NCI-H1436 treated with DMSO at 0.1 percent for 48 hours (cell line): ENCODE measurements at regions not wholly inside any gene's neighbourhood (a gene's known extent, or its start where the extent isn't known, plus 50 kb on each side); places are given as distances from the start of the nearest gene placed in this dataset.
"Not testable (repeated sequence)": the region's sequence is repeated elsewhere in the genome, so short reads cannot be mapped to it uniquely, and the experiment has no call there.

Experiments
- DNase-seq: peaks from one replicate; lab custom pipeline; 2025; lab: John Stamatoyannopoulos, UW

DNA sequence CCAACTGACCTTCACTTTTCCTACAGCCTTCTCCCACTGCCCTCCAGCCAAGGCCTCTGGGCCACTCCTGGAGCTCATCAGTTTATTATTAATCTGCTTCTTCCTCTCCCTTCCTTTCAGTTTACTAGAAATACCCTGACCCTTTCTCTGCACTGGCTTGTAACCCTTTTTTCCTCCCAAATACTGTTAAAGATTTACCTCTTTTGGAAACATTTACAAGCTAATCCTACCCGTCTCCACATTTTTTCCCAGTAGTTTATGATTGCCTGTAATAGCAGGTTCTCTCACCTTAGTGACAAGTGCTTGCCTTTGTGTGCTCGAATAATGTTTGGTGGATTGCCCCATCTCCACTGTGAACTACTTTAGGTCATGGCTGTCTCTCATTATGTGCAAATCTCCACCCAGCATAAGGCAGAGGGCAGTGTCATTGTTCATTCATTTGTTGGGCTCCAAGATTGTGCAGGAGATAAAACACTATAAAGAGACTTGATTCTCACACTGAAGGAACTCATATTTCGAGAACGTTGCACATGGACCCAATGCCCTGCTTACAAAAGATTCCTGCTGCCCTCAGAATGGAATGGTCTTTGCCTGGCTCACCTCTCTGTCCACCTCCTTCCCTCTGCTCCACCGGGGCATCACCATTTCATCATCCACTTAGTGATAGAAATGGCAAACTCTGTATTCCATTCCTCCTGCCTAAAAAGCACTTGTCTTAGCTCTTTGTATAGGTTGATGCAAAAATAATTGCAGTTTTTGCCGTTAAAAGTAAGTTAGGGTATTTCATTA lies 491.1 kb downstream of the UTRN start:
- no peak for DNase-seq

DNA sequence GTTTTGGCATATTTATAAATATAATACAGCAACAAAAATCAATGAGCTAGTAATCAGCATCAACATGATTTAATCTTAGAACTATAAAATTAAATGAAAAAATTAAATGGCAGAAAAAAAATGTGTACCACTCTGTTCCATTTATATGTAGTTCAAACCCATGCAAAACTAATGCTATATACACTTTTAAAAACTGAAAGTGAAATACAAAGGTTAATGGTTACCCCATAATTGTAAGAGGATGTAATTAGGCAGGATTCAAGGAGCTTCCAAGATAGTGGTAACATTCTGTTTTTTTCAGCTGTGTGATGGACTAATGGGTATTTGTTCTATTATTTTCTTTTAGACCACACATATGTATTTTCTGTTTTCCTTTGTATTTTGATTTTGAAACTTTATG lies 492.1 kb downstream of the UTRN start:
- no peak for DNase-seq

DNA sequence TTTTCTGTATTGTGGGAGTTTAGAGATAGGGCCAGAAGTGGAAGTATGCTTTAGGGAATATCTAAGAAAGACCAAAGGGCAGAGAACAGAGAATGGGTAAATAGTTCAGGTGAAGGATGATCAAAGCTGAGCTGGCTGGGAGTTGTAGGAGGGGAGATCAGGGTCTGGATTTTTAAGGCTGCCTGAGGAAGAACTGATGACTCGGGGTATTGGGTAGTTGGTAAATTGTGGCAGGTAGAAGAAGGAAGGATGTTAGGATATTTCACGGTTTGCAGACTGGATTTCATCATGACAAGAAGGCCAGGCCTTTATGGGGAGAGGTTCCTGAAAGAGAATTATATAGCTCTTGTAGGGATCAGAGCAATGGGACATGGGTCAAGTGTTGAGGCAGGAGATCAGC lies 492.9 kb downstream of the UTRN start:
- no peak for DNase-seq

DNA sequence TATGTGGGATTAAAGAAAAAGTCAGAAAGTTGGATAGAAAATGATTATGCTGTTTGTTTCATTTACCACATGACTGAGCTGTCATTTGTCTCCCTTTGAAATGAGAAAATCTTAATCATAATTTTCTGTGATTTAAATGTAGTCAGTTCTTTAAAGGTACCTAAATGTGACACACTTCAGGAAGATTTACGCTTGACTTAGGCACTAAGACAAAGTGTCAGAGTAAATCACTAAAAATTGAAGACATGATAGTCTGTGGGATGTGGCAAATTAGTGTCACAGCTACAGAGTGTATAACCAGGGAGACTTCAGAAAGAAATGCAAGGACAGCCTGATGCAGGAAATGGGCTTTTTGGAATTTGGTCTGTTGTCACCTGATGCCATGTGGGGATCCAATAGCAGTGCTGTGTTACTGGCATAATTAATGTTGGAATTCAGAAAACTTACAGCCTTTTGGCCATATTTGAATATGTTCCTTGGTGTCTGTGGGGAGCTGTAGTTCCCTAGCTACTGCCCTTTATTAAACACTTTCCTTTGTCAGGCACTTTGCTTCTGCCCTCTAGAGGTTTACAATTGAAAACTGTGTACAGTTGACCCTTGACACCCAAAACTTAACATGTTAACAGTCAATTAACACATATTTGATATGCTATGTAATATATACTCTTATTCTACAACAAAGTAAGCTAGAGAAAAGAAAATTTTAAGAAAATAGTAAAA lies 493.8 kb downstream of the UTRN start:
- DNase-seq = no peak

DNA sequence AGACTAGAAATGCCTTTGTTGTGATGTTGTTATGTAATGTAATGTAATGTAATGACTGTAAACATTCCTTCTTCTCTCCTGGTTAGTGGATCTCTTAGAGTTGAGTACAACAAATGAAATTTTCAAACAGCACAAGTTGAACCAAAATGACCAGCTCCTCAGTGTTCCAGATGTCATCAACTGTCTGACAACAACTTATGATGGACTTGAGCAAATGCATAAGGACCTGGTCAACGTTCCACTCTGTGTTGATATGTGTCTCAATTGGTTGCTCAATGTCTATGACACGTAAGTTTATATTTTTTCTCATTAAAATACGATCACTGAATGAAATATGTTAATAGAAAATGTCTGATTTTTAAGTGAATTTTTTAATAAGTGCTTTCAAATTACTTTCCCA lies 496.7 kb downstream of the UTRN start:
- DNase-seq = no peak

DNA sequence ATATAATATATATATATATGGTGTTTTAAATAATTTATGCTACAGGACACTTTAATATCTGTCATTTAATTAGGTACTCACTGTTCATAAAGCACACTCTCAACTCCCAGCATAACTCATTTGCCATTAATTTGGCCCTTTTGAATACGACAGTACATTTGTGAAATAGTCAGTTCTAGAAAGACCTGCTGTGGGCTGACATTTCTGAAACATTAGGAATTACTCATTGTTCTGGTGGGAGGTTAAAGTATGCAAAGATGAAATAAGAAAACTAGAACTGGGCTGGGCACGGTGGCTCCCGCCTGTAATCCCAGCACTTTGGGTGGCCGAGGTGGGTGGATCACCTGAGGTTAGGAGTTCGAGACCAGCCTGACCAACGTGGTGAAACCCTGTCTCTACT lies 497.5 kb downstream of the UTRN start:
- DNase-seq = no peak

DNA sequence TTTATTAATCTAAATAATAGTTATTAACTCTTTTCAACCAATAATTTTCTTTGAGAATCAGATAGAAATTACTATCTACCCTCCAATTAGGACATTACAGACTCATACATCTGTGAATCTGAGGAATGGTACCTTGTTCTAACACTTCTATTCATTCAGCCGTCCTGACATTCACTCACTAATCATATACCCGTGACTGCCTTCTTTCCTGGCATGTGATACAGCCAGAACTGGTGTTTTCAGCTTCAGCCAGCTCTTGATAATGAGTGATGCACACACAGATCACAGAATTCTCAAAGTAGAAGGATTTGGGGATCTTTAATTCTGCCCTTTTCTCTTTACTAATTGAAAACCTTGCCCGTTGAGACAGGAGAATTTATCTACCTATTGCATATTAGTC lies 499.9 kb downstream of the UTRN start:
- DNase-seq = no peak

DNA sequence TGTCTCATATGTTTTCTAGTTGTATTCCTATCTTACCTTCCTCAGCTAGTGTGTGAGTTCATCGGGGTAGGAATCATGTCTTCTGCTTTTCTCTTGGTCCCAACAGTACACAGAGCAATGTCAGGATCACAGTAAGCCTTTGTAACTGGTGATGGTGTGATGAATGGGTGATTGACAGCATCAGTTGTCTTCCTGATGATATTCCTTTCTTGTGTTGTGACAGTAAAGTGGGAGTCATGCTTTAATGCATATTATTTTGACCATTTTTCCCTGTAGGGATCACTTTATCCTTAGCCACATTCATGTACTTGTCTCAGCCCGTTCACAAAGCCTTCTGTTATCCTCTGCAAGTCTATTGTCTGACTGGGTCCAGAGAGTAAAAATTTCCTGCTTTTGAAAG lies 501.7 kb downstream of the UTRN start:
- no peak for DNase-seq

DNA sequence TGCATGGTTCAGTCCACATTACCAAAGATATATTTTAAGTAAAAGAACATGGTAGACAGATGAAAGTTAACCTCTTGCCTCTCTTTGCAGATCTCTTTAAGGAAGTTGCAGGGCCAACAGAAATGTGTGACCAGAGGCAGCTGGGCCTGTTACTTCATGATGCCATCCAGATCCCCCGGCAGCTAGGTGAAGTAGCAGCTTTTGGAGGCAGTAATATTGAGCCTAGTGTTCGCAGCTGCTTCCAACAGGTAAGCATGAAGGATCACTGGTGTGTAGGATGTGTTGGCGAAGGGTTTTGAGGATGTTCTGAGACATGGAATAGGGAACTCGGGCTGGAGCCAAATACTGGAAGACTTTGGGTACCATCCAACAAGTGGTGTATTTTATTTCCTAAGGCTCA lies 508.6 kb downstream of the UTRN start:
- no peak for DNase-seq

DNA sequence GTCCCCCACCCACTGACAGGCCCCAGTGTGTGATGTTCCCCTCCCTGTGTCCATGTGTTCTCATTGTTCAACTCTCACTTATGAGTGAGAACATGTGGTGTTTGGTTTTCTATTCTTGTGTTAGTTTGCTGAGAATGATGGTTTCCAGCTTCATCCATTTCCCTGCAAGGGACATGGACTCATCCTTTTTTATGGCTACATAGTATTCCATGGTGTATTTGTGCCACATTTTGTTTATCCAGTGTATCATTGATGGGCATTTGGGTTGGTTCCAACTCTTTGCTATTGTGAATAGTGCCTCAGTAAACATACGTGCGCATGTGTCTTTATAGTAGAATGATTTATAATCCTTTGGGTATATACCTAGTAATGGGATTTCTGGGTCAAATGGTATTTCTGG lies 509.9 kb downstream of the UTRN start:
- DNase-seq = not testable (repeated sequence)

DNA sequence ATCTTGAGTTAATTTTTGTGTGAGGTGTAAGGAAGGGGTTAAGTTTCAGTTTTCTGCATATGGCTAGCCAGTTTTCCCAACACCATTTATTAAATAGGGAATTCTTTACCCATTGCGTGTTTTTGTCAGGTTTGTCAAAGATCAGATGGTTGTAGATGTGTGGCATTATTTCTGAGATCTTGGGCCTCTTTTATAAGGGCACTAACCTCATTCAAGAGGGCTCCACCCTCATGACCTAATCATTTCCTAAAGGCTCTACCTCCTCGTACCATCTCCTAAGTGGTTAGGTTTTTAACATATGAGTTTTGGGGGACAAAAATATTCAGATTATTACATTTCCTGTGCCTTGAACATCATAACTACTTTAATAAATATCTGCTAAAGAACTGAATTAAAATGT lies 510.9 kb downstream of the UTRN start:
- DNase-seq = no peak

DNA sequence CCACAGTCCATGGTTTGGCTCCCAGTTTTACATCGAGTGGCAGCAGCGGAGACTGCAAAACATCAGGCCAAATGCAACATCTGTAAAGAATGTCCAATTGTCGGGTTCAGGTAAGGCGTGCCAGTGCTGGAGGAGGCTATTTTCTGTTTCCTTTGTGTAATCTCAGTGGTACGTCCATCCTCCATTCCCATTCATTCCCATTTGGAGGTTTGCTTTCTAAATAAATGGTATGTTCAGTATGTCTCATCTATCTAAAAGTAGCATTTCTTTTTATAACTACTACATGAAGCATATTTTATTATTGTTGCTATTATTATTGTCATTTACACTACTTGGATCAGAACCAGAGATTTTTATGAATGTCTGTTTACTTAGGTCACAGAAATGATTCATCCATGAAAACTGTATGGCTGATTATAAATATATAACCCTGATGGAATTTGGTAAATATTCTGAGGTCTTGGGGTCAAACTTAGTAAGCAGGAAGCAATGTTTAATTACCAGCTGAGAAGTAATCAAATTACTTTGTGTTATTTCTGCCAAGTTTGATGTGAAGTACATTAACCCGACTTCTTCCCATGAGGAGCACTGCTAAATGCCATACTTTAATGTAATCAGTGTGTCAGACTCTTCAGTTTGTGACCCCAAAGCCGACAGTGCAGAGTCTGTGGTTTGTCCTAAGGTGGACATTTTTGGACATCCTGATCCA lies 512.9 kb downstream of the UTRN start:
- DNase-seq = no peak

DNA sequence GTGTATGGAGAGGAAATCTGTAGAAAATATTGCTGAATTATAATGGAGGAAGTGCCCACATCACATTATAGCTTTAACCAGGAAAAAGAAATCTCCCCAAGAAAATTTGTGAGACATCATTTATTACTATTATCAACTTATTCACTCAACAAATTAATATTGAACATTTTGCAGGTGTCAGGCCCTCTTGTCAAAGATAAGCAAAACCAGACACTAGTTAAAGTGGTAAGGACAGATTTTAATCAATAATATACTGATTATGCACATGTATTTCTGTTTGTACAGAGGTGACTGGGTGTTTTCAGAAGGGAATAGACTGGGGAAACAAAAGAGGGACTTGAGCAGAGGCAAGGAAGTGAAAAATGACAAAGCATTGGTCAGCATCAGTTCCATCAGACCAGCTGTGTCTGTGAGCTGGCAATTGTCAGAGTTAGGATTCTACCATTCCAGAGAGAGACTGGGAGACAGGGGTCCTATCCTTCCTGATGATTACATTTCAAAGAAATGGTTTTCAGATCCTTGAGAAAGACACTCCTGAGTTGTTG lies 519.2 kb downstream of the UTRN start:
- DNase-seq = no peak

DNA sequence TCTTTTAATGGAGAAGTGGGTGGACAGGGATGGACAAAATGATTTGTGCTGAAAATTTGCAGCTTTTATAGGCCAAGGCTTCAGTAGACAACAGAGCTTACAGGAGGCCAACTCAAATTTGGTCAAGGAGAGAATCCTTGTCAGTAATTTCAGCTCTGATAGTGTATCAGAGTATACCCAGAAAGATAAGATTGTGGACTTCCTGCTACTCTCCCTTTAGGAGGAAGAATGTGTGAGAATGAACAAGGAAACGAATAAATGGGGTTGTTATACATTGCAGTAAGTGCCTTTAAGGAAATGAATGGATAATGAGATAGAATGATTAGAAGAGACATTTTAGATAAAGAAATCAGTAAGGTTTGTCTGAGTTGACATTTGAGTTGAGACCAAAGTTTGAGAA lies 519.9 kb downstream of the UTRN start:
- no peak for DNase-seq

DNA sequence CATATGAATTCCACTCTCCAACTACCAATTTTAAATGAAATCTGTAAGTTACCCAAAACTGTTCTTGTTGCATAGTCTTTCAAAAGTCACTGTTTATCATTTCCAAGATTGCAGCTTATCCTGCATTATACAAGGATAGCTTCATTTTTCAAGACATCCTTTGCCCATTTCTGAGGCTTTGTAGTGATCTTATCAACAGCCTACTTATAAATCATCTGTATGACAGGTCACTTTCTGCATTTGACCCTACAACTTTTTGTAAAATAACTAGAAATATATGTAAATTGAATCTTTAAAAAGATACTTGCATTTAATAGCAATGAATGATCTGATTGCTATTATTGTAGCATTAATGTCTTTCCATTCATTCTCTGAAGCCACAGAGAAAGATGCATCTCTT lies 521.1 kb downstream of the UTRN start:
- no peak for DNase-seq

DNA sequence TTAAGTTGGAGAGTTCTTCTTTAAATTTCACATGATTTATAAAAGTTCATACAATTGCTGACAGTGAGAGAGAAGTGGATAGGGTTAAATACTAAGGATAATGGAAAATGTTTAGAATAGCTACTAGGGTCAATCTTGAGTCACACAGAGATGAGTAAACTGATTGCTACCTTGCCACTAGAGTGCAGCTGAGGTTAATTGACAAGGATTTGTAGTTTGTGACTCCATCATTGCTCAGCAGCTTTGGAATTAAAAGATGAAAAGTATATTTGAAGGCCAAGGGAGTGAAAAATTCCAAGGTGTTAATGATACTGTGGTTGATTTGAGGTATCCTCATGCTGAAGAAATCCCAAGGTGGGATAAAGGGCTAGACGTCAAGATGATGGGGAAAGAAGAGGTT lies 524.0 kb downstream of the UTRN start:
- DNase-seq = no peak

DNA sequence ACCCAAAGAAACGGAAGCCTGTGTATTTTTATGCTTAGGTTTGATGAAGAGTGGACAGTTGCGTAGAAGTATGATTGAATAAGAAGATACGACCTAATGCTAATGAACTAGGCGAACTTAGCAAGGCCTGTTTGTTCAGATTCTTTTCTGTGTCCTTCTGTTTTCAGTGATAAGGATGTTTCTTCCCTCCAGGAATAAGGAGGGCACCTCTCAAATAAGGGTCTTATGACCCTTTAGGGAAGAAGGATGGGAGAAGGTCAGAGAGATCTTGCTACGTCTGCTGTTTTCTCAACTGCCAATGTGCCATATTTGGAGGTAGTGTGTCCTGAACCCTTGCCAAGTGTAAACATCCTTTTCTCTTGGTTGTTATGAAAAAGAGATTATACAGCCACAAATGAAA lies 524.8 kb downstream of the UTRN start:
- DNase-seq = no peak

DNA sequence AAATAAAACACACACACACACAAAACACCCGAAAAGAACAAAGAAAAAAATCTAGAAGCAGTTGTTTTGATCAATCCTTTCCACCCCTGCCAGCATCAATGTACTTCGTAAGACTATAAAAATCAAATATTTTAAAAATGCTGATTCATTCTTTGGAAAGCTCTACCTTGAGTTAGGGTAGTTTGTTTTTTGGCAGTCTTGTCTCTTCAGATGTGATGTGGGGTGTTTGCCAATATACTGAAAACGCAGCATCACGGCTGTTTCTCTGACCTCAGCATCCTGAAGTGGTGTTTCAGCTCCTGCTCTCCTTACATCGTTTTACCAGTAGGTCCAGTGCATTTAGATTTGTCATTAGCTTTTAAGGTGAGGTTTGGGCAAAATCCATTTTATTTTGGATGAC lies 526.0 kb downstream of the UTRN start:
- DNase-seq = no peak

DNA sequence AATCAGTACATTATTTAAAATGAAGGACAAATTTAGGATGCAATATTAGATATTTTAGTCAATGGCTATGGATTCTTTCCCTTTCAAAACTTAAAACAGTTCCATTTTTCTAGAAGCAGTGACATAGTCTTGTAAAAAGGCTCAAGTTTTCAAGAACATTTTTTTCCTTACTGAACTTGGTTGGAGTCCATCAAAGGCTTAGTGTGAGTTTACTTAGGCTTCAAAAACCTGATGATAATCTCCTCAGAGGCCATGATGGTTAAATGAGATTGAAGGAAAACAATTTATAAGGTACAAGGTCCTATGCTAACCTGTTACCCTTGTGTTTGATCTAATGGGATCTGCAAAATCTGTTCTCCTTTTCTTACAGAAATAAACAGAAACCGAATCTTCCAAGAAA lies 531.8 kb downstream of the UTRN start:
- DNase-seq = no peak

DNA sequence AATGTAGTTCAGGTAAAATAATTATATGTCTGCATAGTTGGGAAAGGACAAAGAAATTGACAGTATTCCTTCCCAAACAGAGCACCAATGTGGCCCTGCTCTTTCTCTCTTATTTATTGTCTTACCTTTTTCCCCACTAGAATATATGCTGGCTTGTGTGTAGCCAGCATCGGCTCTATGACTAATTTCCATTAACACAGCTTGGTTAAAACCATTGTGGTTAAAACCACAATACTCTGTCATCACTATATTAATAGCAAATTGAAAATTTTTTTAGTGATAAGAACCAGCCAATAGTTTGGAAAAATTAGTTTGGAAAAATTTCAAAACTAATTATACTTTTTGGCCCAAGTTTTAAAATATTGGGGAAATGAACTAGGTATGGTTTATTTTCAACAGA lies 535.1 kb downstream of the UTRN start:
- no peak for DNase-seq

DNA sequence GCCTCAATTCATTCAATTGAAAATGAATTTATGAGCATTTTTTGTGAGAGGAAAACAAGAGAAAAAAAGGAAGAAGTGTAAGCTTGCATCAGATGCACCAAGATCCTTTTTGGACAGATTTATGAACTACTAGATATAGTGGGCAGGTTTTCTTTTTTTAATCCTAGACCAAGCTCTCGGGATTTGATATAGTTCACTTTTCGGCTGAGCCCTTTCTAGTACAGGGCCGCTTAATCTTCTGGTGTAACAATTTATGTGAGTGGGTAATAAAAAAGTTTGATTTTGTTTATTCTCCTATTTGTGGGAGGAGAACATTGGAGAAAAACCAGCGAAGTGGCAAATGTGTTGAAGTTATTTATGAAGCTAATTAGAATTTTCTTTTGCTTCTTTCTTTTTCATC lies 538.0 kb downstream of the UTRN start:
- no peak for DNase-seq

DNA sequence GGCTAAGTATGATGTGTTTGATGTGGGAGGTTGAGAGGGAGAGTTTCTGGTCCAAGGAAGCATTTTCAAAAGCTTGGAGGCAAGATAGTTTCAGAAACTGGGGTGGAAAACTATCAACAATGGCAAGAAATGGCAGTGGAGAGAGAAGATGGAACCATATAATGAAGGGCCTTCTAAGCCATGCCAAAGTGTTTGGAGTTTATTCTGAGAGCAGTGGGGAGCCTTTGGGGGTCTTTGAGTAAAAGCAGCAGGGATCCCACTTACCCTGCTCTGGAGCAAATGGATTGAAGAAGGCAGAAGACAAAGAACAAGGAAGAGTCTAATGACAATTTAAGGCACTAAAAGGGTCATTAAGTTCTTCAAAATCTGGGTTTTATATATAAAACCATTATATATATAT lies 538.9 kb downstream of the UTRN start:
- no peak for DNase-seq
